Panc1 (cell line): ENCODE measurements at regions not wholly inside any gene's neighbourhood (a gene's known extent, or its start where the extent isn't known, plus 50 kb on each side); places are given as distances from the start of the nearest gene placed in this dataset.
"Not testable (repeated sequence)": the region's sequence is repeated elsewhere in the genome, so short reads cannot be mapped to it uniquely, and the experiment has no call there.

Source experiments
- ATAC-seq: fragments of 200-7000 bp; cut with Tn5 transposase; 2 replicates; pipeline ENCODE4 v1.9.1; 2020; ENCODE audit warnings: mild to moderate bottlenecking, moderate library complexity
- BruUV-seq: library from RNA; stranded (reverse); fragments of 400-500 nt; replicated peaks from 2 replicates; lab custom pipeline; 2021; lab: Mats Ljungman, UMichigan
- CTCF ChIA-PET: fragments of 300-600 bp; sonication (Branson Sonifier 250); formaldehyde crosslinking; loops from one replicate; lab custom pipeline; 2022; ENCODE audit warnings: antibody characterized with exemption; lab: Charles Lee
- POLR2A ChIA-PET: fragments of 300-600 bp; sonication (Branson Sonifier 250); formaldehyde crosslinking; loops from one replicate; lab custom pipeline; 2022; ENCODE audit warnings: antibody characterized with exemption; lab: Charles Lee
- DNase-seq: peaks from one replicate; pipeline ENCODE4 v3.0.0-alpha.2; 2010; ENCODE audit warnings: low read depth, low spot score
- H3K27ac ChIP-seq: 2 replicates; pipeline ENCODE4 v1.5.1; 2011; ENCODE audit warnings: mild to moderate bottlenecking, low read length, inconsistent platforms
- H3K27me3 ChIP-seq: fragments of 200-500 bp; sonication (Bioruptor generic); 2 replicates; pipeline ENCODE4 v1.6.0; 2014; ENCODE audit warnings: low read length, inconsistent platforms; ENCODE audit not compliant: control insufficient read depth, insufficient read depth
- H3K36me3 ChIP-seq: fragments of 200-500 bp; sonication (Bioruptor generic); 2 replicates; pipeline ENCODE4 v1.5.1; 2014; ENCODE audit warnings: inconsistent platforms, mild to moderate bottlenecking, low read length, moderate library complexity; ENCODE audit not compliant: control insufficient read depth, insufficient read depth
- H3K4me1 ChIP-seq: 2 replicates; pipeline ENCODE4 v1.5.1; 2011; ENCODE audit warnings: inconsistent platforms, mild to moderate bottlenecking, low read length, moderate library complexity; ENCODE audit not compliant: control insufficient read depth, insufficient read depth
- H3K4me3 ChIP-seq, 2 experiments: 2 replicates each; pipeline ENCODE4 v1.5.1; 2011 to 2012; ENCODE audit warnings: low read depth in 2 of 2, low read length in 2 of 2, mild to moderate bottlenecking in 2 of 2, inconsistent platforms in 1 of 2, moderate library complexity in 1 of 2
- H3K9me3 ChIP-seq: fragments of 200-500 bp; sonication (Bioruptor generic); 2 replicates; pipeline ENCODE4 v1.5.1; 2014; ENCODE audit warnings: low read depth, mild to moderate bottlenecking, inconsistent platforms, low read length, moderate library complexity; ENCODE audit not compliant: control insufficient read depth, insufficient read depth
- POLR2AphosphoS5 ChIP-seq: IDR thresholded peaks from 2 replicates; pipeline ENCODE4 v1.6.1; 2012; ENCODE audit warnings: mild to moderate bottlenecking, low read depth, low read length, moderate library complexity
- SIN3A ChIP-seq: IDR thresholded peaks from 2 replicates; pipeline ENCODE4 v1.6.1; 2012; ENCODE audit warnings: low read depth, mild to moderate bottlenecking, low read length, moderate library complexity, borderline replicate concordance; ENCODE audit not compliant: insufficient read depth
- TCF7L2 ChIP-seq: IDR thresholded peaks from 2 replicates; pipeline ENCODE4 v1.6.1; 2011; ENCODE audit warnings: mild to moderate bottlenecking, low read depth, low read length, inconsistent platforms
- in situ Hi-C: cut with HindIII; loops from 2 replicates; pipeline ENCODE4 v1.10.0; 2016; ENCODE audit warnings: low sequenced_read_pairs, low pct_unique_long_range_greater_than_20kb
- intact Hi-C: fragments of 100-400 bp; cut with micrococcal nuclease; formaldehyde crosslinking; loops from one replicate; pipeline ENCODE4 v1.10.0; 2022; ENCODE audit not compliant: unreplicated experiment
- TF ChIP-seq, protein P1 (sequence below): fragments of 450-650 bp; IDR thresholded peaks from 2 replicates; pipeline ENCODE4 v1.5.1; 2017; ENCODE audit warnings: mild to moderate bottlenecking
- TF ChIP-seq, protein P2 (sequence below), 2 experiments: IDR thresholded peaks; 2 replicates each; pipeline ENCODE4 v1.6.1; 2011 to 2012; ENCODE audit warnings: low read depth in 2 of 2, control low read depth in 1 of 2, low read length in 1 of 2, mild to moderate bottlenecking in 1 of 2, moderate library complexity in 1 of 2; ENCODE audit not compliant: insufficient read depth in 1 of 2

DNA sequence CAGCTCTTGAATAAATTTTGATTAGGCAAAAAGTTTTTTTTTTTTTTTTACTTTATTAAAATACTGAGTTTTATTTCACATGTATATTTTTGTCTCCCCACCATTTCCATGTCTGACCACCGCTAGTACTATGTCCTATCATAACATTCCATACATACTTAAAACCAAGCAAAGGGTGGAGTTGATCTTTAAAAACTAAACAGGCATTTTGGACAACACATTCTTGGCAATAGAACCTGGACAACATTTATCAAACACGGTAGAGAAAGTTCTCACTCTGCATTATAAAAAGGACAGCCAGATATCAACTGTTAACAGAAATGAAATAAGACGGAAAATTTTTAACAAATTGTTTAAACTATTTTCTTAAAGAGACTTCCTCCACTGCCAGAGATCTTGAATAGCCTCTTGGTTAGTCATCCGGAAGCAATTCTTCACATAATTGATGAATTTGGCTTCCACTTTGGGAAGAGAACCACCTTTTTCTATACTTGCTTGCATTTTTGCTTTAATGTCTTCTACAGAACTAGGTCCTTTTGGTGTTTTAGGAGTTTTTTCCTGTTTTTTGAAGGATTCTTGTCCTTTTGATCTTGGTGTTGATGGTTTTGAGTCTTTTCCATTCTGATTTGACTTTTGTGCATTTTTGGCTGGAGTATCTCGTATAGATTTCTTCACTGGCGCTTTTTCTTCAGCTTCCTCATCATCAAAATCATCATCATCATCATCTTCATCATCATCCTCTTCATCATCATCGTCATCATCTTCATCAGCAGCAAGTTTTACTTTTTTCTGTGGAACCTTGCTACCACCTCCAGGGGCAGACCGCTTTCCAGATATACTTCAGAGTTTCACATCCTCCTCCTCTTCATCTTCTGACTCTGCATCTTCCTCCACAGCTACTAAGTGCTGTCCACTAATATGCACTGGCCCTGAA, 58.7 kb downstream of the POU5F2 start:
- in situ Hi-C loops, BruUV-seq, intact Hi-C loops, POLR2A ChIA-PET, H3K27ac ChIP-seq, H3K4me3 ChIP-seq, H3K4me1 ChIP-seq, DNase-seq, ATAC-seq, H3K27me3 ChIP-seq, H3K9me3 ChIP-seq, CTCF ChIA-PET, H3K36me3 ChIP-seq: not testable (repeated sequence)

DNA sequence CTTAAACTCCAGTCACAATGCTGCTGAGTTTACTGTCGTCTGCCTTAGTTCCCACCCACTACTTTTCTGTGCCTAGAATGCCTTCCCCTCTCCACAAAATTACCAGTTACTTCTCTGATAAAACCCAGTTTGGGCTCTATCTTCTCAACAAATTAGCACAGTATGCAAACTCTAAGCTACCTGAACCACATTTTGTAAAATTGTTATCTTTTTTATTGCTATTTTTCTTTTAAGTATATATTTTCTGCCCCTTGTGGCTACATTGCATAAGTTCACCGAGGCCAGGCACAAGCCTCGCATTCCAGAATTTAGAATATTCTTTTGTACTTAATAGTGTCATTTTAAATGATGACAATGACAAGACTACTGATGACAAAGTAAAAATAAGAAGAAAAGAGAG, 60.0 kb downstream of the POU5F2 start:
- POLR2A ChIA-PET, result interaction anchor here (0.6 kb wide), 1 partner anchor 588 kb away, joined by 3 read pairs; no protein-coding TSS in a partner anchor
- DNase-seq (no peak), ATAC-seq (no peak)
- H3K9me3 ChIP-seq, result no peaks in the 10 kb centered on the region
- no TSS peak for BruUV-seq
- H3K36me3 ChIP-seq, result no peaks in the 10 kb centered on the region
- no peaks in the 10 kb centered on the region for H3K4me1 ChIP-seq
- intact Hi-C loops (no loop called here), in situ Hi-C loops (no loop called here)
- TF ChIP-seq TCF7L2, result no peak
- TF ChIP-seq, protein P1, sequence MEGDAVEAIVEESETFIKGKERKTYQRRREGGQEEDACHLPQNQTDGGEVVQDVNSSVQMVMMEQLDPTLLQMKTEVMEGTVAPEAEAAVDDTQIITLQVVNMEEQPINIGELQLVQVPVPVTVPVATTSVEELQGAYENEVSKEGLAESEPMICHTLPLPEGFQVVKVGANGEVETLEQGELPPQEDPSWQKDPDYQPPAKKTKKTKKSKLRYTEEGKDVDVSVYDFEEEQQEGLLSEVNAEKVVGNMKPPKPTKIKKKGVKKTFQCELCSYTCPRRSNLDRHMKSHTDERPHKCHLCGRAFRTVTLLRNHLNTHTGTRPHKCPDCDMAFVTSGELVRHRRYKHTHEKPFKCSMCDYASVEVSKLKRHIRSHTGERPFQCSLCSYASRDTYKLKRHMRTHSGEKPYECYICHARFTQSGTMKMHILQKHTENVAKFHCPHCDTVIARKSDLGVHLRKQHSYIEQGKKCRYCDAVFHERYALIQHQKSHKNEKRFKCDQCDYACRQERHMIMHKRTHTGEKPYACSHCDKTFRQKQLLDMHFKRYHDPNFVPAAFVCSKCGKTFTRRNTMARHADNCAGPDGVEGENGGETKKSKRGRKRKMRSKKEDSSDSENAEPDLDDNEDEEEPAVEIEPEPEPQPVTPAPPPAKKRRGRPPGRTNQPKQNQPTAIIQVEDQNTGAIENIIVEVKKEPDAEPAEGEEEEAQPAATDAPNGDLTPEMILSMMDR, result peak; percentile 49; the same call in 1 of the 2 replicates
- TF ChIP-seq SIN3A, result no peak
- CTCF ChIA-PET, result interaction anchor here (0.6 to 0.7 kb wide), 2 partner anchors 277 to 744 kb away, joined by 4 to 6 read pairs; no protein-coding TSS in a partner anchor
- H3K4me3 ChIP-seq, result no peak overlapping the region
- no peaks in the 10 kb centered on the region for H3K27me3 ChIP-seq
- H3K27ac ChIP-seq, result no peak overlapping the region

DNA sequence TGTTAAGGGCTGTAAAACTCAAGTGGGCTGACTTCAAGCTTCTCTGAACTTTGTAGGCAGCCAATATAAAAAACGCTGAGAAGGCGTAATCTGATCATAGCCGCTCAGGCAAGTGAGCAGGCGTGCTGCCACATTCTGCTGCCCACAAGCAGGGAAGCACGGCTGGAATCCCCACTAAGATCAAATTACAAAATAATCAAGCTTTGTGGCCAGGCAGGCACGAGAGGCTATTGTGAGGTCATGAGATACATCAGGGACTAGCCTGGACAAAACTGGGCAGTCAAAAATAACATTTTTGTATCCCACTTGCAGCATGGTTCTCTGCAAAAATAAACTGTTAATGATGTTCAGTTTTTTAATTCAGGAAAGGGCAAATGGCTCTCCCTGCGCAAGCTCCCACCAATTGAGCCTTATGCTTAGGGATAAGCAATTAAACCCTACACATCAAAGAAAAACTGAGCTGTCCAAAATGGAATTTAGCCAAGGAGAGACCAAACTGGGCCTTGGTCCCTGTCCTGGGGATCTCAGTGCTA, 64.0 kb downstream of the POU5F2 start:
- no peaks in the 10 kb centered on the region for H3K36me3 ChIP-seq
- POLR2A ChIA-PET, result interaction anchor here (0.5 kb wide), 1 partner anchor 66 kb away, joined by 3 read pairs; no protein-coding TSS in a partner anchor
- H3K9me3 ChIP-seq, result no peaks in the 10 kb centered on the region
- H3K4me3 ChIP-seq, result no peak overlapping the region
- CTCF ChIA-PET, result no interaction called here
- in situ Hi-C loops (no loop called here), intact Hi-C loops (no loop called here)
- no peaks in the 10 kb centered on the region for H3K4me1 ChIP-seq
- no peaks in the 10 kb centered on the region for H3K27me3 ChIP-seq
- no peak overlapping the region for H3K27ac ChIP-seq
- DNase-seq, result no peak
- no peak for ATAC-seq
- TF ChIP-seq SIN3A, result no peak
- no peak for TF ChIP-seq POLR2AphosphoS5
- TF ChIP-seq, protein P2, sequence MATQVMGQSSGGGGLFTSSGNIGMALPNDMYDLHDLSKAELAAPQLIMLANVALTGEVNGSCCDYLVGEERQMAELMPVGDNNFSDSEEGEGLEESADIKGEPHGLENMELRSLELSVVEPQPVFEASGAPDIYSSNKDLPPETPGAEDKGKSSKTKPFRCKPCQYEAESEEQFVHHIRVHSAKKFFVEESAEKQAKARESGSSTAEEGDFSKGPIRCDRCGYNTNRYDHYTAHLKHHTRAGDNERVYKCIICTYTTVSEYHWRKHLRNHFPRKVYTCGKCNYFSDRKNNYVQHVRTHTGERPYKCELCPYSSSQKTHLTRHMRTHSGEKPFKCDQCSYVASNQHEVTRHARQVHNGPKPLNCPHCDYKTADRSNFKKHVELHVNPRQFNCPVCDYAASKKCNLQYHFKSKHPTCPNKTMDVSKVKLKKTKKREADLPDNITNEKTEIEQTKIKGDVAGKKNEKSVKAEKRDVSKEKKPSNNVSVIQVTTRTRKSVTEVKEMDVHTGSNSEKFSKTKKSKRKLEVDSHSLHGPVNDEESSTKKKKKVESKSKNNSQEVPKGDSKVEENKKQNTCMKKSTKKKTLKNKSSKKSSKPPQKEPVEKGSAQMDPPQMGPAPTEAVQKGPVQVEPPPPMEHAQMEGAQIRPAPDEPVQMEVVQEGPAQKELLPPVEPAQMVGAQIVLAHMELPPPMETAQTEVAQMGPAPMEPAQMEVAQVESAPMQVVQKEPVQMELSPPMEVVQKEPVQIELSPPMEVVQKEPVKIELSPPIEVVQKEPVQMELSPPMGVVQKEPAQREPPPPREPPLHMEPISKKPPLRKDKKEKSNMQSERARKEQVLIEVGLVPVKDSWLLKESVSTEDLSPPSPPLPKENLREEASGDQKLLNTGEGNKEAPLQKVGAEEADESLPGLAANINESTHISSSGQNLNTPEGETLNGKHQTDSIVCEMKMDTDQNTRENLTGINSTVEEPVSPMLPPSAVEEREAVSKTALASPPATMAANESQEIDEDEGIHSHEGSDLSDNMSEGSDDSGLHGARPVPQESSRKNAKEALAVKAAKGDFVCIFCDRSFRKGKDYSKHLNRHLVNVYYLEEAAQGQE (IDR thresholded peaks at IDR 0.05; ENCODE audit: insufficient read depth in 1 of 2, low read depth in 2 of 2, low read length in 1 of 2), result no peak
- TF ChIP-seq TCF7L2, result no peak
- TF ChIP-seq, protein P1, result no peak
- no TSS peak for BruUV-seq
